Breast epithelium (tissue), 3 donors: ENCODE measurements at regions not wholly inside any gene's neighbourhood (a gene's known extent, or its start where the extent isn't known, plus 50 kb on each side); places are given as distances from the start of the nearest gene placed in this dataset.

Experiments used
- CTCF ChIP-seq, 3 donors: fragments of 450-650 bp; IDR thresholded peaks; one replicate each; pipeline ENCODE4 v1.5.1; 2016 to 2017; ENCODE audit warnings: antibody characterized with exemption in 3 of 3, mild to moderate bottlenecking in 3 of 3, moderate library complexity in 3 of 3
- POLR2A ChIP-seq: fragments of 450-650 bp; IDR thresholded peaks from one replicate; pipeline ENCODE4 v1.6.1; 2016; ENCODE audit warnings: antibody characterized with exemption, mild to moderate bottlenecking, moderate library complexity

GRCh38 chr1:96587222-96587621 is 134.4 kb upstream of the PTBP2 start:
- TF ChIP-seq CTCF (IDR thresholded peaks at IDR 0.05) = no peak
- no peak for TF ChIP-seq POLR2A
